OCI-LY1 (cell line): ENCODE measurements at regions not wholly inside any gene's neighbourhood (a gene's known extent, or its start where the extent isn't known, plus 50 kb on each side); places are given as distances from the start of the nearest gene placed in this dataset.

ENCODE experiments used
- EZH2 ChIP-seq: fragments of 200-600 bp; sonication (generic), shearing (Covaris generic); IDR thresholded peaks from 2 replicates; pipeline ENCODE4 v1.8.0; 2017; ENCODE audit warnings: borderline replicate concordance, mixed run types, mild to moderate bottlenecking, antibody characterized with exemption, low read length, moderate library complexity, mixed read lengths
- TF ChIP-seq, protein P1 (sequence below): fragments of 200-600 bp; sonication (generic), shearing (Covaris generic); IDR thresholded peaks from 2 replicates; pipeline ENCODE4 v1.5.1; 2017; ENCODE audit warnings: mild to moderate bottlenecking, antibody characterized with exemption, low read length, moderate library complexity, mixed read lengths

DNA sequence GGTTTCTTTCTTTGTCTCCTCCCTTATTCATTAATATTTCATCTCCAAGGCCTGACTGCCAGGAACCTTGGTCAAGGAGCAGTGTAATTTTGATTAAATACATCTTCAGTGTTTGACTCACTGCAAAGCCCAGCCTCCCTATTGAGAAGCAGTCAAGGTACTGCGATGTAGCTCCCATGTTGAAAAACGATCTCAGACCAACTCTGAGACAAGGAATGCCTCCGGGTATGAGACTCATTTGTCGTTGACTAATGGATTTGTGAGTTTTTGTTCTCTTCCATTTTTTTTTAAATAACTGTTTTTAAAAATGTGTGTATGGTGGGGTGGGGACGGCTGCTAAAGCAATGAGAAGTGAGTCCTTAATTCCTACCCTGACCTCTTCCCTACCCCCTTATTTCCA, 361.6 kb downstream of the SOX11 start:
- TF ChIP-seq, protein P1, sequence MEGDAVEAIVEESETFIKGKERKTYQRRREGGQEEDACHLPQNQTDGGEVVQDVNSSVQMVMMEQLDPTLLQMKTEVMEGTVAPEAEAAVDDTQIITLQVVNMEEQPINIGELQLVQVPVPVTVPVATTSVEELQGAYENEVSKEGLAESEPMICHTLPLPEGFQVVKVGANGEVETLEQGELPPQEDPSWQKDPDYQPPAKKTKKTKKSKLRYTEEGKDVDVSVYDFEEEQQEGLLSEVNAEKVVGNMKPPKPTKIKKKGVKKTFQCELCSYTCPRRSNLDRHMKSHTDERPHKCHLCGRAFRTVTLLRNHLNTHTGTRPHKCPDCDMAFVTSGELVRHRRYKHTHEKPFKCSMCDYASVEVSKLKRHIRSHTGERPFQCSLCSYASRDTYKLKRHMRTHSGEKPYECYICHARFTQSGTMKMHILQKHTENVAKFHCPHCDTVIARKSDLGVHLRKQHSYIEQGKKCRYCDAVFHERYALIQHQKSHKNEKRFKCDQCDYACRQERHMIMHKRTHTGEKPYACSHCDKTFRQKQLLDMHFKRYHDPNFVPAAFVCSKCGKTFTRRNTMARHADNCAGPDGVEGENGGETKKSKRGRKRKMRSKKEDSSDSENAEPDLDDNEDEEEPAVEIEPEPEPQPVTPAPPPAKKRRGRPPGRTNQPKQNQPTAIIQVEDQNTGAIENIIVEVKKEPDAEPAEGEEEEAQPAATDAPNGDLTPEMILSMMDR = no peak
- no peak for TF ChIP-seq EZH2
